ENCODE measurements at regions not wholly inside any gene's neighbourhood (a gene's known extent, or its start where the extent isn't known, plus 50 kb on each side); places are given as distances from the start of the nearest gene placed in this dataset.

- DNase-seq = no peak
Observed at GRCh38 chr17:77381185-77381700, 240.5 kb downstream of the SEC14L1 start.

GRCh38 chr17:77381731-77382130 lies 241.0 kb downstream of the SEC14L1 start:
- no peak for DNase-seq

- DNase-seq = no peak
Observed at GRCh38 chr17:77382356-77382911, 241.7 kb downstream of the SEC14L1 start.

- DNase-seq = no peak
Observed at GRCh38 chr17:77382966-77383612, 242.3 kb downstream of the SEC14L1 start.

DNA sequence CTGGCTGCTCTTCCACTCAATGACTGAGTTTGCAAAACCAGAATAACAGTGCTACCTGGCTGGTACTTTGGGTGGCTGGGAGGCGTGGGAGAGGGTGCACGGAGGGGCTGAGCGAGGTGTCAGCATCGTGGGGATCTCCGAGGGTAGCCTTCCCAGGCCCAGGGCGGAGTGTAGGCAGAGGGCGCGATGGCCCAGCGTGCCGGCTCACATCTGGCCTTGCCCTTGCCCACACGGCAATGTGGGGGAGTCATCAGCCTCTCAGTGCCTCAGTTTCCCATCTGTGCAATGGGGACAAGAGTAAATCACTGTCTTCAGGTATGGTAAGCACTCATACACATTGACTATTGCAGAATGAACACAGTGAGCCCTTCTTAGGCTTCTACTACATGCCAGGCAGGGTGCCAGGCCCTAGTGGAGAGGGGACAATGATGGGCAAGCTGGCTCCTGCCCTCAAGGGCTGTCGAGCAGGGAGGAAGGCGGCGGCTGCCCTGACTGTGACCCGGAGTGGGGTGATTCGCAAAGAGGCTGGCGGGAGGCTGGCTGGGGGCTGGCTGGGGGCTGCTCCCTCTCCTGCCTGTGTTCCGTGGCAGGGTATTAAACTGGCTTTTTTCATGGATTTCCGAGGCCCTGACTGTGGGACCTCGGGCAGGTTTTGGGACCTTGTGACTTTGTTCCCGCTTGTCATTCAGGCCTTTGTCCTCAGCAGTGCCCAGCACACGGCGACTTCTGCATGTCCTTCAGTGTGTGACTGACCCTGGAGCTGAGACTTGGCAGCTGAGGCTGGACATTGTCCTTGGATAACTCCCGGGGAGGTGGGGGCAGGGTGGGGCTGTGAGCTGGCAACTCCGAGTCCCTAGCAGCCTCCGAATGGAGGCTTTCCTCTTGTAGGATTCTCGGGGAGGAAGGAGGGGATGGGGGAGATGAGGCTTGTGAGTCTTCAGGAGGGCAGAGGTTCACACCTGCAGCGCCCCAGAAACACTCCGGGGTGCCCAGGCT lies 243.1 kb downstream of the SEC14L1 start:
- DNase-seq = no peak

GRCh38 chr17:77385750-77386501 lies 245.2 kb downstream of the SEC14L1 start:
- DNase-seq = no peak

DNA sequence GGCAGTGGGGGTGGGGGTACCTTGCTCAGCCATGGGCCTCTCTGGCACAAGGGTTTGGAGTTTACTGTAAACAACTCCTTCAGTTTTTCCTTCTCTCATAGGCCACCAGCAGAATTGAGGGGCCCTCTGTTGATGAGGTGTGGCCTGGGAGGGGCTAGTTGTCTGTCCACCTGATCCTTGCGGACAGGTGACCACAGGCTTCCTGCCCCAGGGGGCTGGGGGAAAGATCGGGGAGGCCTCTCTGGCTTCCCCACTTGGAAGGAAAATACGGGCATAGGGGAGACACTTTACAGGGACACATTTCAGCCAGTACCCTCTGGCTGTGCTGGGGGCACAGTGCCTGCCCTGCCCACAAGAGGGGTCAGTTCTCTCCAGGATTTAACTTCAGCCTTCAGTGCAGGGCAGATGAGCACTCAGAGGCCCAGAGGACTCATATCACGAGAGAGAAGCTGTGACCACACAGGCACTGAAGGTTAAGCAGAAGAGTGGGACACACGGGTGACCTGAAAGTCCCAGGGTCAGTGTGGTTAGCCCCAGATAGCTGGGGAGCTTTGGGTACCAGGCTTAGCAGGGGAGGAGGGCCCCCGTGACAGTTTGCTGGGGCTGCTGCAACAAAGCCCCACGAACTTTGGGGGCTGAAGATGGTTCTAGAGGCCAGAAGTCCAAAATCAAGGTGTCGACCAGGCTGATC lies 245.9 kb downstream of the SEC14L1 start:
- no peak for DNase-seq

DNA sequence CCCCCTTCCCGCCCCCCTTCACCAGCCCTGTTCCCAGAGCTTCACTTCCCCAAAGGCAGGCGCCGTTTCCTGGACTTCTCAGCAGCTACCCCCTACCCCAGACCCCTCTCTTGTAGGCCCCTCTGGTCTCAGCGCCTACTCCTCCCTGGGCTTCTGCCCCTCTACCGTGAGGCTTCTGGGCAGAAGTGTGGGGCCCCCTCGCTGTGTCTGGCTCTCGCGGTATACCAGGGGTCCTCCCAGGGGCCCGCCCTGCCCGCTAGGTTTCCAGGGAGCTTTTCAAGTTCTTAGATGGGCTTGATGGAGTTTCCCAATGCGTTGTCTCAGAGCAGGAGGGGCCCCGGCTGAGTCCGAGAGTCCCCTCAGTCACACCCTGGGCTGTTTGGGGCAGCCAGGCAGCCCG lies 247.1 kb downstream of the SEC14L1 start:
- no peak for DNase-seq

GRCh38 chr17:77388384-77389306 lies 247.9 kb downstream of the SEC14L1 start:
- DNase-seq = no peak

DNA sequence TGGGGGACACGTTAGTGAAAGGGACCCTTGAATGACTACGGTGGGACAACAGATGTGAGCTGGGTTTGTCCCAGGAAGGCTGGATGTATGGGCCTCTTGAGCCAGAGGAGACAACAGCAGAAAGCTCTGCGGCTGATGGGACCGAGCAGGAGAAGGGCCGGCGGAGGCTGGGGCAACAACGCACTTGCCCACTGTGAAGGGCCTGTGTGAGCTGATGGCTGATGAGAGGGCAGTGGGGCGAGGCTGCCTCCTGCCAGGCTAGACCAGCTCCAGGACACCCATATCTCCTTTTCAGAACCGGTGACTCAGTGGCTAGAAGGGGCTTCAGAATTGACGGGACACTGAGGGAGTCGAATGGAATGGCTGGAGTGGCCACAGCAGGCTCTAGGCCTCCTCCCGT lies 250.1 kb downstream of the SEC14L1 start:
- DNase-seq = no peak

GRCh38 chr17:77391668-77392375 lies 251.1 kb downstream of the SEC14L1 start:
- DNase-seq = no peak

DNA sequence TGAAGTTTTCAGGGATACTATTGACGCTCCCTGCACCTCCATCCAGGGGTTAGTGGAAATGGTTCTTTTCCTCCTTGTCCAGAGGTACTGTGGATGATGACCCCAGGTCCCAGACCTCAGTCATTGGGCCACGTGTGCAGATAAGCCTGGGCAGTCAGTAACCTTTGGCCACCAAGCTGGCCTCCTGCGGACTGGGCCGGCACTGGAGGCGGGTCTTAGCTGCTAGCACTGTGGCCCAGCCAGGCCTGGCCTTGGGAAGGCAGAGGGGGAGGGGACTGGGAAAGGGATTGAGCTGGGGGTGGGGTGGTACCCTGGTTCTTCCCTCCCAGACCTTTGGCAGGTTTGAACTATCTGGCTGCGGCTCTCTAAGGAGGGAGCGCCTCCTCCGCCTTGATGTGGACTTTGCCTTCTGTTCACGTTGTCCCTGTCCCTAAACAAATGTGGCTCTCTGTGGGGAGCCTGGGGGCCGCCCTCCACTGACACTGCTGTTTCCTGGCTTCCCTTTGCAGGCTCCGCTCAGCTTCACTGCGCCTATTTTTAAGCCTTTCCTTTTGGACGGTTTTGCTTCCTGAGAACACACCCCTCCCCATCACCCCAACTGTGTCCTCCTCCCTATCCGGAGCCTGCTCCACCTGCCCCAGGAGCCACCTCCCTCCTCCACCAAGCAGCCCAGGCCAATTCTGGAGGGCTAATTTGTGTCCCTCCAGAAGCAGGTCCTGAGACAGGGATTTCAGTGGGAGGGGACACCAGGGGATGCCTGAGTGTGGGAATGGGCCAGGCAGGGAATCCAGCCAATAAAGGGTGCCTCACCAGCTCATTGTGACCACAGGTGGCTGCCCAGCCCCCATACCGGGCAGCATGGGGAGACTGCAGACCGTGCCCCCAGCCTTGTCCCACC lies 251.9 kb downstream of the SEC14L1 start:
- DNase-seq = no peak

GRCh38 chr17:77393274-77393600 lies 252.5 kb downstream of the SEC14L1 start:
- DNase-seq = no peak

DNA sequence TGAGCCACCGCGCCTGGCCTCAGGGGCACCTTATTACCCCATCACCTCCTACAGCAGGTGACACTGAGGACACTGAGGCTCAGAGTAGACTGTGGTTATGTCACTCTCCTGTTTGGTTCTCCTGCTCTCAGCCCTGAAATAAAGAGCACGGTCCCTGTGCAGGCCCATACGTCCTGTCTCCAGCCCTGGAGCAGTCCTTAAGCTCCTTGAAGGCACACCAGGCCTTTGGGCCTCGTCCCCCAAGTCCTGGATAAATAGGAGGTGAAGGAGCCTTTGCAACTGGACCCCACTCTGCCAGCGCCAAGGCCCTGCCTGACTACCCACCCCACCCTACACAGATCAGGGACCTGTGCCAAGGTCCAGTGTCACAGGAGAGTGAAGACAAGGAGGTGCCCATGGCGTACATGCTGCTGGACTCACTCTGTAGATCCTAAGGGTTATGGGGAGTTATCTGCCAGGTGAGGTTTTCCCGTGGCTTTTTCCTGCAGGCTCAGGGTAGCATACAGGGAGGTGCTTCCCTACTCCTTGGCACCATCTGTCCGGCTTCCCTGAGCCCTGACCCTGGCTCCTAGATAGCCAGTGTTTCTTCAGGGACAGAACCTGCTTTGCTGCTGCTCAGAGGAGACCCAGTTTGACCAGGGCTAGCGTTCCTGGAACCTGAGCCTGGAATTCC lies 253.2 kb downstream of the SEC14L1 start:
- DNase-seq = no peak

DNA sequence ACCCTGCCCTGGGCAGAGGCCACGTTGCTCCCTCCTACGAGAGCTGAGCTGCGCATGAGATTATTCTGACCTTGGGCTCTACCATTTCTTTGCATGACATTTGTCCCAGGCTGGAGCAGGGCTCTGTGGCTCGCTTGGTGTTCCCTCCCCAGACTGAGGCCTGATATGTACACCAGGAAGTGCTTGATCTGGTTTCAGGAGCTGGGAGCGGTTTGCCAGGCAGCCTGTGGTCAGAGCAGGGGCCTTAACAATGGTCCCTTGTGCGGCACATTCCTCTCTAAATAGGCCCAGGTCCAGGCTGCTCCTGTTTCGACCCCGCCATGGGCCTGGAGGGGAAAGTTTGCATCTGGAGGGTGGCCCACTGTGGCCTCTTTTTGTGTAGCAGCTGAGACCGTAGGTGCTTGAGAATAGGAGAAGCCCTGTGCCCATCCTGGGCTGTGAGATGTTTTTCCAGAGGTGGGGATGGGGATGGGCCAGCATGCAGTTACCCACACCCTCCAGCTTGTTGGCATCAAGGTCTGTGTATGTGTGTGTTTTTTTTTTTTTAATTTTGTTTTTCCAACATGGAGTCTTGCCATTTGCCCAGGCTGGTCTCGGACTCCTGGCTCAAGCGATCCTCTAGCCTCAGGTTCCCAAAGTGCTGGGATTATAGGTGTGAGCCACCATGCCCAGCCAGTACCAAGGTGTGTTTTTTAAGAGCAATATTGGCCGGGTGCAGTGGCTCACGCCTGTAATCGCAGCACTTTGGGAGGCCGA lies 253.9 kb downstream of the SEC14L1 start:
- DNase-seq = no peak

GRCh38 chr17:77395501-77396048 lies 254.8 kb downstream of the SEC14L1 start:
- DNase-seq = no peak

DNA sequence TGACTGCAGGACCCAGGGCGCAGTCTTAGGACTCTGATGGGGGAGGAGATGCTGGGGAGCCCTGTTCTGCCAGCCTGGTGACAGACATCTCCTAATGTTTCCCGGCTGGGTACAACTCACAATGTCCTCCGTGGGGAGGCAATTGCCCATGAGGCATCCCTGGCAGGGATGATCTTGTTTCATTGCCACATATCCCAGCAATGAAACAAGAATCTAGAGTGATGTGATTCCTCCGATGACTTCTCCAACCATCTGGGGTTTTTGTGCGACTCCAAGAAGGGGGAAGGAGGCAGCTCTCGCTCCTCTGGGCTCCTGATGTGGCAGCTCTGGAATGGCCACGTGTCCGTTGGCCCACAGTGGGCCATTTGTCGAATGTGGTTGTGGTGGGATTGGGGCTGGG lies 255.8 kb downstream of the SEC14L1 start:
- DNase-seq = no peak

DNA sequence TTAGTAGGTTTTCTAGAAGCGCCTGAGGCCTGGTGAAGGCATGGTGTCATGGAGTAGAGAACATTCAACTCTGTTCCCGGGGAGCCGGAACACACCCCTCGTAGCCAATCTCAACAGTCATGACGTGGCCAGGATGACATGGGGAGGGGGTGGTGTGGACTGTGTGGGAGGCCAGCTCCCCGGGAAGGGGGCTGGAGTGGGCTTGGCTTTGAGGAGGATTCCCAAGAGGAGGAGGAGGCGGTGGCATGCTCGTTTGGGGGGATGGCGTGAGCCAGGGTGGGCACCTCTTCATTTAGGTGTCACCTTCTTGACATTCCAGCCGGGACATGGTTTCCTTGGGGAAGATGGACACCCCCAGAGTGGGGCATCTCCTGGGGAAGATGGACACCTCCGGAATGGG lies 257.5 kb downstream of the SEC14L1 start:
- no peak for DNase-seq
